Gastrocnemius medialis (tissue), 4 donors: ENCODE measurements at regions not wholly inside any gene's neighbourhood (a gene's known extent, or its start where the extent isn't known, plus 50 kb on each side); places are given as distances from the start of the nearest gene placed in this dataset.

Source experiments
- CTCF ChIP-seq, 5 experiments: fragments of 450-650 bp in 3 of 5; fragments of 200-600 bp in 2 of 5; sonication (generic) in 2 of 5; IDR thresholded peaks in 4 of 5; conservative IDR thresholded peaks in 1 of 5; 1 replicate in 4 of 5; 2 replicates in 1 of 5; pipeline ENCODE4 v1.5.1; 2016 to 2019; ENCODE audit warnings: antibody characterized with exemption in 5 of 5, mild to moderate bottlenecking in 3 of 5, moderate library complexity in 3 of 5
- POLR2A ChIP-seq, 2 donors: fragments of 450-650 bp; IDR thresholded peaks; one replicate each; pipeline ENCODE4 v1.6.1; 2017; ENCODE audit warnings: antibody characterized with exemption in 2 of 2, mild to moderate bottlenecking in 2 of 2, moderate library complexity in 2 of 2

DNA sequence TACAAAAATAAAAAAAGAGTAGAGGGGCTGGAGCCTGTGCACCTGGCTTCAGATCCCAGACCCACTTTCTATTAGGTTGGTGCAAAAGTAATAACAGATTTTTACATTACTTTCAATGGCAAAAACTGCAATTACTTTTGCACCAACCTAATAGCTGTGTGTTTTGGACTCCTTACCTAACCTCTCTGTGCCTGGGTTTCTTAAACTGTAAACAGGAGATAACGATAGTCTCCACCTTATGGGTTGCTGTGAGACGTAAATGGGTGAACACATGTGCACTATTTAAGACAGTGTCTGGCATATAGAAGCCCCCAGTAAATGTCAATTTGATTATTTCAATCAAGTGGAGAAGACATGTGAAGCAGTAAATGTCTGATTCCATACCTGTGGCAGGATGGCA, 89.7 kb downstream of the TFAP2C start:
- TF ChIP-seq CTCF (IDR thresholded peaks at IDR 0.05 in 4 of 5, conservative IDR thresholded peaks at IDR 0.05 in 1 of 5) = no peak
- TF ChIP-seq POLR2A (IDR thresholded peaks at IDR 0.05) = no peak
